ENCODE measurements at regions not wholly inside any gene's neighbourhood (a gene's known extent, or its start where the extent isn't known, plus 50 kb on each side); places are given as distances from the start of the nearest gene placed in this dataset.

DNA sequence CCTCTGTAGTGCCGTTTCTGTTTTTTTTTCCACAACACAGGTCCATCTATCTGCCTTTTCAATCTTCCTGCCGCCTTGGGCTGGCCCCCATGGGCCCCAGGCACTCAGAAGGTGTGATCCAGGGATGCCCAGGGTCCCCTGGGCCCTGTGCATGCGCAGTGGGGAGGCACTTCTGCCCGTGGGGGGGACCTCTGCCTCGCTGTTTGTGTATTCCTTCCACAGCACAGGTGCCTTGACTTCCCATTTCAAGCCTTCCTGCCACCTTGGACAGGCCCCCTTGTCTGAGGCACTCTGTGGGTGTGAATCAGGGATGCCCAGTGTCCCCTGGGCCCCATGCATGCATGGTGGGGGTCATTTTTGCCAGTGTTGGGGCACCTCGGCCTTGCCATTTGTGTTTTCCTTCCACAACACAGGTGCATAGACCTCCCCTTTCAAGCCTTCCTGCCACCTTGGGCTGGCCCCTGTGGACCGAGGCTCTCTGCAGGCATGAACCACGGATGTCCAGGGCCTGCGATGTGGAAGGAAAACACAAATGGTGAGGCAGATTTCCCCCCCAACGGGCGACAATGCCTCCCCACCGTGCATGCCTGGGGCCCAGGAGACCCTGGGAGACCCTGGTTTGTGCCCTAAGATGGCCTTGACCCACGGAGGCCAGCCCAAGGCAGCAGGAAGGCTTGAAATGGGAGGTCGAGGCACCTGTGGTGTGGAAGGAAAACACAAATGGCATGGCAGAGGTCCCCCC is 366.5 kb downstream of the ALG10 start:
- TF ChIP-seq, protein P1, sequence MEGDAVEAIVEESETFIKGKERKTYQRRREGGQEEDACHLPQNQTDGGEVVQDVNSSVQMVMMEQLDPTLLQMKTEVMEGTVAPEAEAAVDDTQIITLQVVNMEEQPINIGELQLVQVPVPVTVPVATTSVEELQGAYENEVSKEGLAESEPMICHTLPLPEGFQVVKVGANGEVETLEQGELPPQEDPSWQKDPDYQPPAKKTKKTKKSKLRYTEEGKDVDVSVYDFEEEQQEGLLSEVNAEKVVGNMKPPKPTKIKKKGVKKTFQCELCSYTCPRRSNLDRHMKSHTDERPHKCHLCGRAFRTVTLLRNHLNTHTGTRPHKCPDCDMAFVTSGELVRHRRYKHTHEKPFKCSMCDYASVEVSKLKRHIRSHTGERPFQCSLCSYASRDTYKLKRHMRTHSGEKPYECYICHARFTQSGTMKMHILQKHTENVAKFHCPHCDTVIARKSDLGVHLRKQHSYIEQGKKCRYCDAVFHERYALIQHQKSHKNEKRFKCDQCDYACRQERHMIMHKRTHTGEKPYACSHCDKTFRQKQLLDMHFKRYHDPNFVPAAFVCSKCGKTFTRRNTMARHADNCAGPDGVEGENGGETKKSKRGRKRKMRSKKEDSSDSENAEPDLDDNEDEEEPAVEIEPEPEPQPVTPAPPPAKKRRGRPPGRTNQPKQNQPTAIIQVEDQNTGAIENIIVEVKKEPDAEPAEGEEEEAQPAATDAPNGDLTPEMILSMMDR (IDR thresholded peaks at IDR 0.05; ENCODE audit: low read depth, low read length): no peak
- H3K4me3 ChIP-seq (replicated peaks in 1 of 2; ENCODE audit: low read depth in 2 of 2, low read length in 2 of 2): no peak overlapping the region
- DNase-seq (ENCODE audit: low read depth in 2 of 2): no peak

DNA sequence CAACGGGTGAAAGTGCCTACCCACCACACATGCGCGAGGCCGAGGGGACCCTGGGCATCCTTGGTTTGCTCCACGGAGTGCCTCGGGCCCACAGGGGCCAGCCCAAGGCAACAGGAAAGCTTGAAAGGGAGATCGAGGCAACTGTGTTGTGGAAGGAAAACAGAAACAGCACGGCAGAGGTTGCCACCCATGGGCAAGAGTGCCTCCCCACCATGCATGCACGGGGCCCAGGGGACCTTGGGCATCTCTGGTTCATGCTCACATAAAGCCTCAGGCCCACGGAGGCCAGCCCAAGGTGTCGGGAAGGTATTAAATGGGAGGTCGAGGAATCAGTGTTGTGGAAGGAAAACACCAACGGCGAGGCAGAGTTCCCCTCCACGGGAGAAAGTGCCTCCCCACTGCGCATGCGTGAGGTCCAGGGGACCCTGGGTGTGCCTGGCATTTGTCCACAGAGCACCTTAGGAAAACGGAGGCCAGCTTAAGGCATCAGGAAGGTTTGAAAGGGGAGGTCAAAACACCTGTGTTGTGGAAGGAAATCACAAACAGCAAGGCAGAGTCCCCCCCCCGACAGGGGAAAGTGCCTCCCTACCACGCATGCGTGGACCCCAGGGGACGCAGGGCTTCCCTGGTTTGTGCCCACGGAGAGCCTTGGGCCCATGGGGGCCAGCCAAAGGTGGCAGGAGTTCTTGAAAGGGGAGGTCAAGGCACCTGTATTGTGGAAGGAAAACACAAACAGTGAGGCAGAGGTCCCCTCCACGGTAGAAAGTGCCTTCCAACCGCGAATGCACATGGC is 367.3 kb downstream of the ALG10 start:
- no peak for DNase-seq (ENCODE audit: low read depth in 2 of 2)
- TF ChIP-seq, protein P1 (IDR thresholded peaks at IDR 0.05; ENCODE audit: low read depth, low read length): no peak
- no peak overlapping the region for H3K4me3 ChIP-seq (replicated peaks in 1 of 2; ENCODE audit: low read depth in 2 of 2, low read length in 2 of 2)

- TF ChIP-seq, protein P1 (IDR thresholded peaks at IDR 0.05; ENCODE audit: low read depth, low read length): no peak
- H3K4me3 ChIP-seq (replicated peaks in 1 of 2; ENCODE audit: low read depth in 2 of 2, low read length in 2 of 2): no peak overlapping the region
- DNase-seq (ENCODE audit: low read depth in 2 of 2): no peak
Observed at GRCh38 chr12:34390171-34390841, 368.0 kb downstream of the ALG10 start.

GRCh38 chr12:34390846-34391700 is 368.8 kb downstream of the ALG10 start:
- H3K4me3 ChIP-seq (replicated peaks in 1 of 2; ENCODE audit: low read depth in 2 of 2, low read length in 2 of 2): no peak overlapping the region
- TF ChIP-seq, protein P1 (IDR thresholded peaks at IDR 0.05; ENCODE audit: low read depth, low read length): no peak
- DNase-seq (ENCODE audit: low read depth in 2 of 2): no peak

DNA sequence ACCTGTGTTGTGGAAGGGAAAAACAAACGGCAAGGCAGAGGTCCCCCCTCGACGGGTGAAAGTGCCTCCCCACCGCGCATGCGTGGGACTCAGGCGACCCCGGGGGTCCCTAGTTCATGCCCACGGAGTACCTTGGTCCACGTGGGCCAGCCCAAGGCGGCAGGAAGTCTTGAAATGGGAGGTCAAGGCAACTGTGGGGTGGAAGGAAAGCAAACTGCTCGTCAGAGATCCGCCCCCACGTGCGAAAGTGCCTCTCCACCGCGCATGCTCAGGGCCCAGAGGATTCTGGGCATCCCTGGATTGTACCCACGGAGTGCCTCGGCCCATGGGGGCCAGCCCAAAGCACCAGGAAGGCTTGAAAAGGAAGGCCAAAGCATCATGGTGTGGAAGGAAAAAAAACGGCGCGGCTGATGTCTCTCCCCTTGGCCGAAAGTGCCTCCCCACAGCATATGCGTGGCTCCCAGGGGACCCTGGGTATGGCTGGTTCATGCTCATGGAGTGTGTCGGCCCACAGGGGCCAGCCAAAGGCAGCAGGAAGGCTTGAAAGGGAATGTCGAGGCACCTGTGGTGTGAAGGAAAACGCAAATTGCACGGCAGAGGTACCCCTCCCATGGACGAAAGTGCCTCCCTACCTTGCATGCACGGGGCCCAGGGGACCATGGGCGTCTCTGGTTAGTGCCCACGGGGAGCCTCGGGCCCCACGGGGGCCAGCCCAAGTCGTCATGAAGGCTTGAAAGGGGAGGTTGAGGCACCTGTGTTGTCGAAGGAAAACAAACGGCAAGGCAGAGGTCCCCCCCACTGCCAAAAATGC is 369.7 kb downstream of the ALG10 start:
- H3K4me3 ChIP-seq (replicated peaks in 1 of 2; ENCODE audit: low read depth in 2 of 2, low read length in 2 of 2): no peak overlapping the region
- no peak for DNase-seq (ENCODE audit: low read depth in 2 of 2)
- TF ChIP-seq, protein P1 (IDR thresholded peaks at IDR 0.05; ENCODE audit: low read depth, low read length): no peak

Data from cardiac fibroblast (primary cell).